GM18499 (cell line): ENCODE measurements at regions not wholly inside any gene's neighbourhood (a gene's known extent, or its start where the extent isn't known, plus 50 kb on each side); places are given as distances from the start of the nearest gene placed in this dataset.
"Not testable (repeated sequence)": the region's sequence is repeated elsewhere in the genome, so short reads cannot be mapped to it uniquely, and the experiment has no call there.

Experiments used
- ATAC-seq: cut with Tn5 transposase; IDR thresholded peaks from one replicate; pipeline ENCODE4 v1.9.1; 2021; ENCODE audit warnings: moderate number of reproducible peaks; ENCODE audit not compliant: insufficient read depth, unreplicated experiment

DNA sequence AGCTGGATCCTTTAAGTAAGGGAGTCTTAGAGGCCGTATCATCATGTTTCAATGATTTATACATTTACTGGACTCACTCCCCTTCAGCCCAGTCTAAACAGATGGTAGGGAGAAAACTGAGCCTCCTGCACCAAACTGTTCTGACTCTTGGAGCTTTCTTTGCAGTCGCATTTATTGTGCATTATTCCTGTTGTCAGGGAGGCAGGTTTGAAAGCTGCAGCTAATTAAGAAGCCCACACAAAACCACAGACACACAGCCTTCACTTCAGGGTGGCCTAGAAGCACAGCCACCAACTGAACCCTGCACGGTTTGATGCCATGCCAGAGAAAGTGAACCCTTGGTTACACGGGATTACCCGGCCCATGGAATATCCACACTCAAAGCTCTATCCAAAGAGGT lies 911.0 kb downstream of the UQCRFS1 start:
- ATAC-seq: no peak

DNA sequence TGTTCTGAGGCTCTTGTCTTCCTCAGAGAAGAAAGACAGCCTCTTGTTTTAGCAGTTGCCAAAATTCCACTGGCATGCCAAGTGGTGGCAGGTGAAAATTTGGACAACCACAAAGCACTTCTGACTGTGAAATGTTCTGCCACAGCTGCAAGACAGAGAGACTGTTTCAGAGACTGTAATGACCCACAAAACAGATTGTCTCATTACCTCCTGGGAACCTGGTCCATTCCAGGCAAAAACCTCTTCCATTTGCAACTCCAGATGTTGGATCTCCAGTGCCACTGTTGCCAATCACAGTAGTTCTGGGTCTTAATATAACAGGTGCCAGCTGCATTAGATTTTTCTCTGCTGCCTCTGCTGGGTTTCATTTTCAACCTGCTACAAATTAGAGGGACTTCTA lies 911.5 kb downstream of the UQCRFS1 start:
- no peak for ATAC-seq

DNA sequence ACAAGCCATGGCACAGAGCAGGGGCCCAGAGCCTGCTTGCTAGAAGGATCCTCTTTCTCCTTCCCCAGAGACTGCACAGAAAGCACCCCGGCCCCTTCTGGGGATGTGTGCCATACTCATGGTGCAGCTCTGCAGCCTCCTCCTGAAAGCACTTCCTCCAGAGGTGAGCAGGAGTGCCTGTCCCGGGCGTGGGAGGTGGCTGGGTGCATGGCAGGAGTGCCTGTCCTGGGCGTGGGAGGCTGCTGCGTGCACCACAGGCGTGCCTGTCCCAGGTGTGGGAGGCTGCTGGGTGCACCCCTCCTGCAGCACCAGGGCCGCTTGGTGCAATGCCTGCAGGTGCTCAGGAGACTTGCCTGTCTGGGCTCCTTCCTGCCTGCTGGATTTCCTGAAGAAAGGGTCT lies 913.3 kb downstream of the UQCRFS1 start:
- ATAC-seq: no peak

DNA sequence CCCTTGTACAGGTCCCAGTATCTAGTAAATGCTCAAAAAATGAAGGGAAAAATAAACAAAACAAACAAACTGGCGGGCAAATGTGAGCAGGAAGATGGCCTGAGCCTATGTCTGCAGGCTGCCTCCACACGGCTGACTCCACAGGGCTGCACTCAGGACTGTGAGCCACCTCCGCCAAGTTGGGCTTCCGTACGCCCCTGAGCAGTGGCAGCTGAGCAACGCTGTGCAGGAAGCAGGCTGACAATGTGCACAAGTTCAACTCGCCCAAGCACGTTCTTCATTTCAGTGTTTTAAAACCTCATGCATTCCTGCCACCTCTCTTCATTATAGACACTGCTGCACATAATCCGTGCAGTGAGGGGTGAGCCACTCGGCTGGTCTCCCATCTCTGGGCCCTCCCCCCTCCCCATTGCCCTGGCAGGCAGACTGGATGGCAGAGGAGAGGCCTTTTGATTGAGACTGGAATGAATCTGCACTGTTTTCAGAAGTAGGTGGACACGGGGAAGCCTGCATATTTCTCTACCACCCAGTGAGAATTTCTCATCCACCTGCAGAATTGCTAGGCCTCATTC lies 915.3 kb downstream of the UQCRFS1 start:
- no peak for ATAC-seq

DNA sequence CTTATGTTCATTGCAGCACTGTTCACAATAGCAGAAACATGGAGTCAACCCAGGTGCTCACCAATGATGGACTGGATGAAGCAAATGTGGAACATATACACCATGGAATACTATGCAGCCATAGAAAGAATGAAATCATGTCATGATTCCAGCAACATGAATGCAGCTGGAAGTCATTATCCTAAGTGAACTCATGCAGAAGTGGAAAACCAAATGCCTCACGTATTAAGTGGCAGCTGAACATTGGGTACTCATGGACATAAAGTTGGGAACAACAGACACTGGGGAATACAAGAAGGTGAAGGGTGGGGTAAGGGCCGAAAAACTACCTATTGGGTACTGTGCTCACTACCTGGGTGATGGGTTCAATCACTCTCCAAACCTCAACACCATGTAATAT lies 915.9 kb downstream of the UQCRFS1 start:
- ATAC-seq: no peak

DNA sequence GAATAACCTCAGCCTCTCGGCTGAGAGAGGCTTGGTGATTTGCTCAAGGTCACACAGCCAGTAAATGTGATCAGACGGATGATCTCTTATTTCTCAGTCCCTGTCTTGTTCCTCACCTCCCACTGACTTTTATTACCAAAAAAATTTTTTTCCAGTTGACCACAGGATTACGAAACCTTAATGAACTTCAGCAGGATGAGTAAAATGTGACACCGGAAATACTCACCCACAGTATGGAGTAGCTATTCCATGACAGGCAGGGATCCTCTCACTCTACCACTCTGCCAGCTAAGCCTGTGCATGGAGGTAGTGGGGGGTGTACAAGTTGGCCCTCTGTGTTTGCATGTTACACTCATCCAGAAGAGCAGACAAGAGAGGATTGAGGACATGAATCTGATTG lies 916.4 kb downstream of the UQCRFS1 start:
- ATAC-seq: no peak

DNA sequence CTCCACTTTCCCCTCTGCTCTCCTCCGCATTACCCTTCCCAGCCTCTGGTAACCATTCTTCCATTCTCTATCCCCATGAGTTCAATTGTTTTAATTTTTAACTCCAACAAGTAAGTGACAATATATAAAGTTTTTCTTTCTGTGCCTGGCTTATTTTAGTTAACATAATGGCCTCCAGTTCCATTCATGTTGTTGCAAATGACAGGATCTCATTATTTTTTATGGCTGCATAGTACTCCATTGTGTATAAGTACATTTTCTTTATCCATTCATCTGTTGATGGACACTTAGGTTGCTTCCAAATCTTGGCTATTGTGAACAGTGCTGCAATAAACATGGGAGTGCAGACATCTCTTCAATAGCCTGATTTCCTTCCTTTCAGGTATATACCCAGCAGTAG lies 918.0 kb downstream of the UQCRFS1 start:
- not testable (repeated sequence) for ATAC-seq

DNA sequence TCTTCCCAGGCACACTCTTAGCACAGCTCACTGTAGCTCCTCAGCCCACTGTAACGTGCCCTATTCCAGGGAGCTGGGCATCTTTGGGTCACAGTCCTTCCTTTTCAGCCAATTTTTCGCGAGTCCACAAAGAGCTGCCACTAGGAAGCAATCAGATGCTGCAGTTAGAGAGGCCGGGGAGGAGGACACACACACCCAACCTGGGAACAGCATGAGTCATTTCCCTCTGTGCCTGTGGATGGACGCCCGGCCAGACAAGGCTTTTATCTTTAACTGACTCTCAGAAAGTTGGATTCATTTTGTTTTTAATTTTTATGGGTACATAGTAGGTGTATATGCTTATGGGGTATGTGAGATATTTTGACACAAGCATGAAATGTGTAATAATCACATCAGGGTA lies 918.6 kb downstream of the UQCRFS1 start:
- no peak for ATAC-seq

DNA sequence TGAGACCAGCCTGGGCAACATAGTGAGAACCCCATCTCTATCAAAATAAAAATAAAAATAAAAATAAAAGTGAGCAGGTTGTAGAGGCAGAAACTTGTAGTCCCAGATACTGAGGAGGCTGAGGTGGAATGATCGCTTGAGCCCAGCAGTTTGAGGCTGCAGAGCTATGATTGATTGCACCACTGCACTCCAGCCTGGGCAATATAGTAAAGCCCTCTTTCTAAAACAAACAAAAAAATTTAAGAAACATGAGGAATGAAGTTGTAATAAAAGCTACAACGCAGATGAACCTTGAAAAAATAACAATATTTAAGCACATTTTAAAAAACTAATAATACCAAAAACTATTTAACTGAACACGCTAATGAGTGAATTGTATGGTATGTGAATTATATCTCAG lies 919.3 kb downstream of the UQCRFS1 start:
- no peak for ATAC-seq

DNA sequence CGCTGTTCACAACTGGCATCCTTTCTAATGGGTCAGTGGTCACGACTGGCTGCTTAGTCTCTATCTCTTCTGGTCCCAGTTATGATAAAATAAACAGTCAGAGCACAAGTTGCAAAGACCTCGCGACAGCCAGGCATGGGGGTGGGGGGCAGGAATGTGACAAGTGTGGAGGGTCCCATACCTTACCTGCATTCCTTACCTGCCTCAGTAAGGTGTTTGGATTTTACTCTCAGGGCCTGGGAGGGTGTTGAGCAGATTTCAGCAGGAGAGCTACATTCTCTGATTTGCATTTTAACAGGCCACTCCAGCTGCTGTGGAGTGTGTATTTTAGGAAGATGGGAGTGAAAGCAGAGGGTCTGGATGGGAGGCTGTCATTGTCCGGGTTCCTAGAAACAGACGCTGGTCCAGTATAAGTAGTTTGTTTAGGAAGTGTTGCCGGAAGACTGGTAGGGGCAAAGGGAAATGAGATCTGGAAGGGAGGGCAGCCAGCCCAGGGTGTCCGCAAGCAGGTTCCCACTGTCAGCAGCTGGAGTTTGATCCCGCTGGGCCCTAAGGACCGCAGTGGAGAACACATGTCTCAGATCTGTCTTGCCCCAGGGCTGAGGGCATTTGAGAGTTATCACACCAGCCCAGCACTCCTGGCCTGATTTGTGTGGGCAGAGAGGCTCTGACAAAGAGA lies 920.0 kb downstream of the UQCRFS1 start:
- no peak for ATAC-seq

DNA sequence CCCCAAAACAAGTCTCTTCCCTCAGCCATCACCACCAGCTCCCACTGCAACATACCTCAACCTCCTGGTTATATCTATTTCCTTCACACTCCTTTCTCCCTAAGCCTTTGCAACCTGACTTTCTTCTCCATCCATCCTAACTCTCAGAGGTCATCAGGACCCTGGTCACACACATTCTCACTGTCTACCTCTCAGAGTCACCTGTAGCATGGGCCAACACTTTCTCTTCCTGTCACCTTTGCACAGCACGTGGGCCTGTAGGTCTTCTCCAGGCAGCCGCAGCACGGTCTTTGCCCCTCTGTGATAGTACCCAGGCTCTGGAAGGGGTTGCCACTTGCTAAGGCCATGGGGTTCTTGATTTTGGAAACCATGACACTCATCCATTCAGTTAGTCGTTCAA lies 921.1 kb downstream of the UQCRFS1 start:
- ATAC-seq: no peak

DNA sequence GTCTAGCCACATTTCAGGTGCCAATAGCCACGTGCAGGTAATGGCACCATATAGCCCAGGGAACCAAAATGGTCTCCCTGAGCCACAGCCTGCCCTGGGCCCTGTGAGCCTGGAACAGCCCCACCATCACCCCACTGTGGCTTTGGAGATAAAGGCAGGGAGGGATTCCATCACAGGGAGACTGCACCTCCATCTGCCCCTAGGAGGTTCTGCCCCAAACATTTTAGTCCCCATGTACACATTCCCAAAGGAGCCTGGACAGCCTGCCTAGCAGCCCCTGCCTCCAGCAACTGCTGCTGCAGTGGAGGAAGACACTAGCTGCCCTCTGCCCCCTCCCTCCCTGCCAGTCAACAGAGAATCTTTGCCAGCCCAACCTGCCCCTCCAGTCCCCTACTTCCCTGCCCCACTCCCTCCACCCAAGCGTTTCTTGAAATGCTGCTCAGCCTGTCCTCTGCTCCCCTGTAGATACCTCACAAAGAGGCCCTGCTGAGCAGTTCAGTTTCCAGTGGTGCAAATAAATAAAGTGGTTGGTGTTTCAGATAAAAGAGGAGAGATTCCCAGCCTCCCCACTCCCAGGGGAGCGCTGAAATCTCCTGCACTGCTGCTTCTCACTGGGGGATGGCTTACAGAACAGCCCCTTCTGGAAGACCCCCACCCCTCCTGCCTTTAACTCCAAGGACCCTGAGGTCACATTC lies 921.8 kb downstream of the UQCRFS1 start:
- ATAC-seq: no peak

DNA sequence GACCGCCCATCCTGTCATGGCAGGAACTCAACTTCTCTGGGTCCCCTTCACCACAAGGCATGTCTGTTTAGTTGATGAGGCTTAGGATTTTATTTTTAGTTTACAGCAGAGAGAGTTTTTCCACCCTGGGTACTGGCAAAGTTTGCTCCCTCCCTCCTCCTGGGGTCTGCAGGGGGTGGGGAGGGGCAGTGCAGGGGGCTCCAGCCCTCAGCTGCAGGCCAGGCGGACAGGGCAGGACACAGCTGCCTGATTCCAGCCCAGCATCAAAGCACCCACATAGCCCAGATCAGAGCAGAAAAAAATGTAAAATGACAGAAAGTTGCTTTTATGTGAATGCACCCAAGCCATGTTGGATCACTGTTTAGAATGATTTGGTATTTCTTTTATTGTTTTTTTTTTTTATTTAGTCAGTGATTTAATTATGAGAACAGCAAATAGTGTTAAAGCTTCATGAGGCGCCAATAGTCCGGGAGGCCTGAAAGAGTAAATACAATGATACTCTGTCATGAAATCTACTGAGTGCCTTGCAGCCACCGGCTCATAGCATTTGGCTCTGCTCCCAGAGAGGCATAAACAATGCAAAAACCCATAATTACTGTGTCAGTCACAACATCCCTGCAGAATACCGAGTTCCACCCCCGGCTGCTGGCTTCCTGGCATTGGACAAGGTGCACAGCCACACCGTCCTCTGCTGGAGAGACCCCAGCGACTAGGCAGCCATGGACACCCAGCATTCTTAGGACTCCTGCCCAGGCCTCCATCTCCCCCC lies 923.5 kb downstream of the UQCRFS1 start:
- ATAC-seq: no peak

DNA sequence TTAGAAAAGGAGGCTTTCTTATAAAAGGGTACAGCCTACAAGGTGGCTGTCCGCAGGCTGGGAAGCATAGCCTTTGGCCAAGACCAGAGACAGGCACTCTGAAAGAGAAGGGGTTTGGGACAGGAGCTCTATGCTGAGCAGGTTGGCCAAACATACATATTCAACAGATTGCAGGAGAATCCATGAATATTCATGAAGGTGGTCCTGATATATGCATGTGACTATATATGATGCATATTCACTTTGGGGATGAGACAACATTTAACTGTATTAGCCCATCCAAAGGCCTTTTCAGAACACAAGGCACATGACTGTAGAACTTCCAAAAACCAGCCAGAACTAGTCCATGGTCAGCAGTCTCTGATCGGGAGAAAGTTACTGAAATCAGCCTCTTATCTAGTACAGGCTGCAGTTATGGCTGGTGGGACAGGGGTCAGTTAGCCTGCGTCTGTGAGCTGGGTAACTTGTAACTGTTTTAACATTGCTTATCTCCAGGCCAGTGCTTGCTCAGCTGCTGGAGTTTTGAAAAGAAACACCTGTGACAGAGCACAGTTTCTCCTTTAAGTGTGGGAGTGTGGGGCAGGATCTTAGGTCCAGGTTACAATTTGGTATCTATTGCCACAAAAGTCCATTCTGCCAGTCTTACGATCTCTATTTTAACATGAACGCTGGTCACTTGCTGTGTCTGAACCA lies 924.2 kb downstream of the UQCRFS1 start:
- ATAC-seq: no peak

DNA sequence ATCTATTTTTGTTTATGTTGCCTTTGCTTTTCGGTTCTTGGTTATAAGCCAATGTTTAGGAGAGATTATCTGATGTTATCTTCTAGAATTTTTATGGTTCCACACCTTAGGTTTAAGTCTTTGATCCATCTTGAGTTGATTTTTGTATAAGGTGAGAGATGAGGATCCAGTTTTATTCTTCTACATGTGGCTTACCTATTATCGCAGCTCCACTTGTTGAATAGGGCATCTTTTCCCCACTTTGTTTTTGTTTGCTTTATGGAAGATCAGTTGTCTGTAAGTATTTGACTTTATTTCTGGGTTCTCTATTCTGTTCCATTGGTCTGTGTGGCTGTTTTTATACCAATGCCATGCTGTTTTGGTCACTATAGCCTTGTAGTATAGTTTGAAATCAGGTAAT lies 927.0 kb downstream of the UQCRFS1 start:
- no peak for ATAC-seq

DNA sequence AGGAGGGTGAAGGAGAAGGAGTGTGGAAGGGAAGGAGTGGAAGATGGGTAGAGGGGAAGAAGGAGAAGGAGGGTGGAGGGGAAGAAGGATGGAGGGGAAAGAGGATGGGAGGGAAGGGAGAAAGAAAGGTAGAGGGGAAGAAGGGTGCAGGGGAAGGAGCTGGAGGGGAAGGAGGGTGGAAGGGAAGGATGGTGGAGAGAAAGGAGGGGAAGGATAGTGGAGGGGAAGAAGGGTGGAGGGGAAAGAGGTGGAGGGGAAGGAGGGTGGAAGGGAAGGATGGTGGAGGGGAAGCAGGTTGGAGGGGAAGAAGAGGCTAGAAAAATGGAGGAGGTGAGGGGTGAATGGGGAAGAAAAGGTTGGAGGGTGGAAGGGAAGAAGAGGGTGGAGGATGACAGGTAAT lies 927.9 kb downstream of the UQCRFS1 start:
- no peak for ATAC-seq

DNA sequence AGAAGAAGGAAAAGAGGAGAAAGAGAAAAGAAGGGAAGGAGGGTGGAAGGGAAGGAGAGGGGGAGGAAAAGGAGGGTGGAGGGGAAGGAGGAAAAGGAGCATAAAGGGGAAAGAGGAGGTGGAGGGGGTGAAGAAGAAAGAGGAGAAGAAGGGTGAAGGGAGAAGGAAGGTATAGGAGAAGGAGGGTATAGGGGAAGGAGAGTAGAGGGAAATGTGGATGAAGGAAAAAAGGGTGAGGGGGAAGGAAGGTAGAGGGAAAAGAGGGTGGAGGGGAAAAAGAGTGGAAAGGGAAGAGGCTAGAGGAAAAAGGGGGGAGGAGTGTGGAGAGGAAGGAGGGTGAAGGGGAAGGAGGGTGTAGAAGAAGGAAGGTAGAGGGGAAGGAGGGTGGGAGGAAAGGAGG lies 928.6 kb downstream of the UQCRFS1 start:
- ATAC-seq: no peak

DNA sequence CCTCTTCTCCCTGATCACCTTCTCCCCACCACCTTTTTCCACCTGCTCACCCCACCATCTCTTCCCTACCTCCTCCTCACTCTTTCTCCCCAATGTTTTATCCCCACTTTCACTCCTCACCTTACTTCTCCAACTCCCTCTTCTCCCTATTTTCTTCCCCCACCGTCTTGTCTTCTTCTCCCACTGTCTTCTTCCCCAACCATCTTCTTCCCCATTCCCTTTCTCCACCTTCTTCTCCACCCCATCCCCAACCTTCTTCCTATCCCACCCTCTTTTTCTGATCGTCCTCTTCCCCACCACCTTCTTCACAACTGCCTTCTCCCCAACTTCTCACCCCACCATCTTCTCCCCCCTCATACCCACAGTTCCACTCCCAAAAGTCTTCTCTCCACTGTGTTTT lies 929.4 kb downstream of the UQCRFS1 start:
- ATAC-seq: no peak

DNA sequence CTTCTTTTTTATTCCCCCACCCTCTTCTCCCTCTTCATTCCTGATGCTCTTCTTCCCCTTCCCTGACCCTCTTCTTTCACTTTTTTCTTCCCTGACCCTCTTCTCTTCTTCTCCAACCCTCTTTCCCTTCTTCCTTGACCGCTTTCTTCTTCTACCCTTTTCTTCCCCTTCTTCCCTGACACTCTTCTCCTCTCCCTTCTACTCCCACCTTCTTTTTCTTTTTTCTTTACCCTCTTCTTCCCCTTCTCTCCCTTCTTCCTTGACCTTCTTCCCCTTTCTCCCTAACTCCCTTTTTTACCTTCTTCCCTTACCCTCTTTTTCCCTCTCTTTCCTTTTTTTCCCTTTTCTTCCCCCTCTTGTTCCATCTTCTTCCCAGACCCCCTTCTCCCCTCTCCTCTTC lies 931.3 kb downstream of the UQCRFS1 start:
- ATAC-seq: no peak

DNA sequence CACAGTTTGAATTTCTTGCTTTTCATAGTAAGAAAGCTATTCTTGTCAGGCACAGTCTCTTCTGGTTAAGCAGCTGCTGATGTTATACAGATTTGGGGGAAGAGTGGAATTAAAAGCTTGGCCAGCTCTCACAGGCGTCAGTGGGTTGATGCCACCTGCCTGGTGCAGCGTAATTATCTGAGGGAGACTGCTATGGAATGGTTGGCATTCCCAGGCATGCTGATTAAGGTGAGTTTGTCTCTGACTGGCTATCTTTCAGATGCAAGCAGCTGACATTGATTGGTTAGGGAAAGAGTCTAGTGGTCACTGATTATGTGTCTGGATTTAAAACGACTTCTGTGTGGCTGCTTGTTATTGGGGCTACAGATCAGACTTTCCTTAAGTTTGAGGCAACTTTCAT lies 948.4 kb downstream of the UQCRFS1 start:
- ATAC-seq: no peak

DNA sequence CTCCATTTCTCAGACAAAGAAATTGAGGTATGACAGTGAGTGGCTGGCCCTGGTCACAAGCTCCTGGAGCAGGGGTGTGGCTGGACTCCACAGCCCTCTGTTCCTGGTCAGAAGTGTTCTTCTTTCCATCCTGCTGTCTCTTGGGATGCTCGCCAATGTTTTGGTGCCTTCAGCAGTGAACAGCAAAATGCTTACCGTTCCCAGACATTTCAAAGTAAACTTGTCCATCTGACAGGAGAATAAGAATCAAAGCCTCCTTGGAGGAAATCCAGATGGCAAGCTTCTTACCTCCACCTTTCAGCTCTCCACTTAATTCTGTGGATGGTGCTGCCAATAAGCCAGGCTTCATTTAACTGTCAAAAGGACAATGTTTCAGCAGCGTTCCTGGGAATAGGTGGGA lies 954.1 kb downstream of the UQCRFS1 start:
- ATAC-seq: no peak
